ENCODE measurements at regions not wholly inside any gene's neighbourhood (a gene's known extent, or its start where the extent isn't known, plus 50 kb on each side); places are given as distances from the start of the nearest gene placed in this dataset.

DNA sequence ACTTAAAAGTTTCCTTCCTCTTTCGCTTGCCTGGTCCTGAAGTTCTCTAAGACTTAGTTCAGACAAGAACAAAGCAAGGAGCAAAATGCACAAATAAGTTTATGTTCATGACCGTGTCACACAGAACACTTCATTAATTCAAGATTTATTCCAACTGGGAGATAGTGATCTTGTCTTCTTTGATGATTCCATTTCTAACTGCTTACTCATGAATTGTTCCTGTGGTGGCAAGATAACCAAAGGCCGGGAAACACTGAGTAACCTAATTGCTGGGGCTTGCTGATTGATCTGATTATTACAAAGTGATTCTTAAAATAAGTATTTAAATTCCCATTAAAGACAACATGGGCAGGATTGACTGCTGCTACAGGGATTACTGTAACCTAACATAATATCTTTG is 1462.9 kb upstream of the RAG2 start:
- Histone ChIP-seq H4K20me1 (ENCODE audit: insufficient read depth, low read length) (no peaks in the 10 kb centered on the region), H3K4me2 (ENCODE audit: low read length) (no peak overlapping the region), H3K4me3 (ENCODE audit: low read depth, low read length, poor library complexity, severe bottlenecking) (no peak overlapping the region), H3K9me2 (ENCODE audit: insufficient read depth, low read length) (no peaks in the 10 kb centered on the region), H2AFZ (ENCODE audit: low read length) (no peak overlapping the region), H3K4me1 (ENCODE audit: insufficient read depth, low read length, poor library complexity, severe bottlenecking) (no peaks in the 10 kb centered on the region), H3K27ac (ENCODE audit: low read depth, low read length, poor library complexity, severe bottlenecking) (no peak overlapping the region), H3K36me3 (ENCODE audit: insufficient read depth, low read length) (no peaks in the 10 kb centered on the region), H3K9me3 (ENCODE audit: low read length) (no peaks in the 10 kb centered on the region), H3K79me2 (ENCODE audit: insufficient read depth, low read depth, low read length) (no peaks in the 10 kb centered on the region)
- DNase-seq (ENCODE audit: low spot score): no peak
- ChIA-PET CTCF (ENCODE audit: unreplicated experiment) (no interaction called here), POLR2A (no interaction called here)
- intact Hi-C loops (cut with micrococcal nuclease; ENCODE audit: unreplicated experiment): no loop called here
- no TSS peak for BruUV-seq (replicated peaks)
- no peak for TF ChIP-seq EZH2phosphoT487 (IDR thresholded peaks at IDR 0.05; ENCODE audit: borderline replicate concordance, low read depth, low read length)
- TF ChIP-seq, protein P1, sequence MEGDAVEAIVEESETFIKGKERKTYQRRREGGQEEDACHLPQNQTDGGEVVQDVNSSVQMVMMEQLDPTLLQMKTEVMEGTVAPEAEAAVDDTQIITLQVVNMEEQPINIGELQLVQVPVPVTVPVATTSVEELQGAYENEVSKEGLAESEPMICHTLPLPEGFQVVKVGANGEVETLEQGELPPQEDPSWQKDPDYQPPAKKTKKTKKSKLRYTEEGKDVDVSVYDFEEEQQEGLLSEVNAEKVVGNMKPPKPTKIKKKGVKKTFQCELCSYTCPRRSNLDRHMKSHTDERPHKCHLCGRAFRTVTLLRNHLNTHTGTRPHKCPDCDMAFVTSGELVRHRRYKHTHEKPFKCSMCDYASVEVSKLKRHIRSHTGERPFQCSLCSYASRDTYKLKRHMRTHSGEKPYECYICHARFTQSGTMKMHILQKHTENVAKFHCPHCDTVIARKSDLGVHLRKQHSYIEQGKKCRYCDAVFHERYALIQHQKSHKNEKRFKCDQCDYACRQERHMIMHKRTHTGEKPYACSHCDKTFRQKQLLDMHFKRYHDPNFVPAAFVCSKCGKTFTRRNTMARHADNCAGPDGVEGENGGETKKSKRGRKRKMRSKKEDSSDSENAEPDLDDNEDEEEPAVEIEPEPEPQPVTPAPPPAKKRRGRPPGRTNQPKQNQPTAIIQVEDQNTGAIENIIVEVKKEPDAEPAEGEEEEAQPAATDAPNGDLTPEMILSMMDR (conservative IDR thresholded peaks at IDR 0.05; ENCODE audit: low read length): no peak

DNA sequence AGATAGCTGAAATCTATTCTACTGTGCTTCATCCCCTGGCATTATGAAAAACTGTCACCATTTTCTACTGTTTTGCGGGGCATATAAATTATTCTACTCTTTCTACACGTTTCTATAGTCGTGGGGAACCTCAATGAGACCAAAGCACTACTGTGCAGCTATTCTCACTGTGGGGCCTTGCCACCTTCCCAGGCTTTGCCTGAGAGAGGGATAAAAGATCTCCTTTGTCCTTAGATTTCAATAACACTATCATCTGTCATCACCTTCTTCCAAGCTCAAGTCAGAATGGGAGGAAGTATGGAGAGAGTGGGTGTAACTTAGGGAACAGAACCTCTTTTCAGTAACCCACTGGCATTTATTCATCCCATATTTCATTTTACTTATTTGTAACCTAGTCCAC is 1462.1 kb upstream of the RAG2 start:
- Histone ChIP-seq H4K20me1 (ENCODE audit: insufficient read depth, low read length) (no peaks in the 10 kb centered on the region), H2AFZ (ENCODE audit: low read length) (no peak overlapping the region), H3K4me3 (ENCODE audit: low read depth, low read length, poor library complexity, severe bottlenecking) (no peak overlapping the region), H3K9me2 (ENCODE audit: insufficient read depth, low read length) (no peaks in the 10 kb centered on the region), H3K79me2 (ENCODE audit: insufficient read depth, low read depth, low read length) (no peaks in the 10 kb centered on the region), H3K36me3 (ENCODE audit: insufficient read depth, low read length) (no peaks in the 10 kb centered on the region), H3K4me1 (ENCODE audit: insufficient read depth, low read length, poor library complexity, severe bottlenecking) (no peaks in the 10 kb centered on the region), H3K9me3 (ENCODE audit: low read length) (no peaks in the 10 kb centered on the region), H3K4me2 (ENCODE audit: low read length) (no peak overlapping the region), H3K27ac (ENCODE audit: low read depth, low read length, poor library complexity, severe bottlenecking) (no peak overlapping the region)
- intact Hi-C loops (cut with micrococcal nuclease; ENCODE audit: unreplicated experiment): no loop called here
- ChIA-PET CTCF (ENCODE audit: unreplicated experiment) (no interaction called here), POLR2A (no interaction called here)
- no peak for DNase-seq (ENCODE audit: low spot score)
- no TSS peak for BruUV-seq (replicated peaks)
- TF ChIP-seq, protein P1 (conservative IDR thresholded peaks at IDR 0.05; ENCODE audit: low read length): no peak
- no peak for TF ChIP-seq EZH2phosphoT487 (IDR thresholded peaks at IDR 0.05; ENCODE audit: borderline replicate concordance, low read depth, low read length)

DNA sequence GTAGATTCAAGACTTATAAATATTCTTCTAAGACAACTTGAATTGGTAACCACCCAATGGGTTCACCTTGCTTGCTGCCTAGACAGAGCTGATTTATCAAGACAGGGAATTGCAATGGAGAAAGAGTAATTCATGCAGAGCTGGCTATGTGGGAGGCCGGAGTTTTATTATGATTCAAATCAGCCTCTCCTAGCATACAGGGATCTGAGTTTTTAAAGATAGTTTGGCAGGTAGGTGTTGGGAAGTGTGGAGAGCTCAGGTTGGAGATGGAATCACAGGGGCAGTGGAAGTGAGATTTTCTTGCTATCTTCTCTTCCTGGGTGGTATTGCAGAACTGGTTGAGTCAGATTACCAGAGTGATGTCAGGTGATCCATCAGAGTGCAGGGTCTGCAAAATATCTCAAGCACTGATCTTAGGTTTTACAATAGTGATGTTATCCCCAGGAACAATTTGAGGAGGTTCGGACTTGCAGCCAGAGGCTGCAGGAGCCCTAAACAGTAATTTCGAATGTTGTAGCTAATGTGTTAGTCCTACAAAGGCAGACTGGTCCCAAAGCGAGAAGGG is 1448.6 kb upstream of the RAG2 start:
- intact Hi-C loops (cut with micrococcal nuclease; ENCODE audit: unreplicated experiment): no loop called here
- no peak for TF ChIP-seq EZH2phosphoT487 (IDR thresholded peaks at IDR 0.05; ENCODE audit: borderline replicate concordance, low read depth, low read length)
- TF ChIP-seq, protein P1 (conservative IDR thresholded peaks at IDR 0.05; ENCODE audit: low read length): no peak
- ChIA-PET CTCF (ENCODE audit: unreplicated experiment) (no interaction called here), POLR2A (no interaction called here)
- Histone ChIP-seq H3K9me2 (ENCODE audit: insufficient read depth, low read length) (no peaks in the 10 kb centered on the region), H3K36me3 (ENCODE audit: insufficient read depth, low read length) (no peaks in the 10 kb centered on the region), H4K20me1 (ENCODE audit: insufficient read depth, low read length) (no peaks in the 10 kb centered on the region), H3K4me3 (ENCODE audit: low read depth, low read length, poor library complexity, severe bottlenecking) (no peak overlapping the region), H2AFZ (ENCODE audit: low read length) (no peak overlapping the region), H3K27ac (ENCODE audit: low read depth, low read length, poor library complexity, severe bottlenecking) (no peak overlapping the region), H3K79me2 (ENCODE audit: insufficient read depth, low read depth, low read length) (no peaks in the 10 kb centered on the region), H3K4me2 (ENCODE audit: low read length) (no peak overlapping the region), H3K9me3 (ENCODE audit: low read length) (no peaks in the 10 kb centered on the region), H3K4me1 (ENCODE audit: insufficient read depth, low read length, poor library complexity, severe bottlenecking) (no peaks in the 10 kb centered on the region)
- no peak for DNase-seq (ENCODE audit: low spot score)
- BruUV-seq (replicated peaks): no TSS peak

Data from OCI-LY7 (cell line).